NCI-H2171 treated with DMSO at 0.1 percent for 48 hours (cell line): ENCODE measurements at regions not wholly inside any gene's neighbourhood (a gene's known extent, or its start where the extent isn't known, plus 50 kb on each side); places are given as distances from the start of the nearest gene placed in this dataset.

Experiments used
- DNase-seq: peaks from one replicate; lab custom pipeline; 2025; lab: John Stamatoyannopoulos, UW

DNA sequence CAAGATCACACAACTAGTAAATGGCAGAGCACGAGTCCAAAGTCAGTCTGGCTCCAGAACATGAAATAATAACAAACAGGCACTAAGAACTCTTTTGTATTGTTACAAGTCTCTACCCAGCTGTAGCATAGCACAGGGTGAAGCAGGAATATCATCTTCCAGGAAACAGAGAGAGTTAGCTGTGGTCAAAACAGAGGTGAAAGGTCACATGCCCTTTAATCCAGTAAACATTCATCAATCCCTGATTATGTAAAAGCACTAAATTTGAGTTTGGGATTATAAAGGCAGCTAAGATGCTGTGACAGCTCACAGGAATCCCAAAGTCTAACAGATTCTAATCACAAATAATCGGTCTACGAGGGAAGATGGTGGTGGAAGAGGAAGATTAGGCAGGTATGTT, 133.0 kb upstream of the ASTN2 start:
- DNase-seq = no peak

DNA sequence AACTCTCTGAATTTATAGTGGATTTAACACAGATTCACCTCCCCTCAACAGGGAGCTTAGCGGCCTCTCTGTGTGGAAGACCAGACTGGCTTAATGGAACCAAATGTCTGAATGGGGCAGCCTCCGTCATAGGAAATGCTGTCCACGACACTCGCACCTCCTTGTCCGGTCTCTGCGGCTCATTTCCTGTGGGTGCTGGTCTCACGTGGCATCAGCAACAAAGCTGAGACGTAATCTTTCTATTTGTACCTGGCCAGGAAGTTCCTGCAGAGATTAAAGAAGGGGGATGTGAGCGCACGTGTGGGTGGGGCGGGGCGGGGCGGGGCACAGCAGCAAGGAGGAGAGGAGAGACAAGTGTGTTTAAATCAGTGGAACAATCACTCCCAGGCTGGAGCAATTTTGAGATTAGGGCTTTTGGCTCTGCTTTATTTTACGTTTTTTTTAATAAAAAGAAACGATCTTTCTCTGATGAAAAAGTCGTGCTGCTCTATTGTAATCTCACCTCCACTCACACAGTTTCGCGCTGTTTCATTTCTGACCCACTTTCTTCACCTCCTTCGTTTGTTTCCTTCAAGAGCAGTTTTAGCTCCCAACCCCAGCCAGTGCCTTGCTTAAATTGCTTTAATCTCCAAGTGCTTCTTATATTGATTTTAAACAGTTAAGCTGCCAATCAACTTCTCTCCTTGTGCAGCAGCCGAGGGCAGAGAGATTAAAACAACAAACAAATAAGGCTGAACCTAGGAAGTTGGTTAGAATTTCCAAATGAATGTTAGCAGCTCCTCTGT, 132.2 kb upstream of the ASTN2 start:
- no peak for DNase-seq

DNA sequence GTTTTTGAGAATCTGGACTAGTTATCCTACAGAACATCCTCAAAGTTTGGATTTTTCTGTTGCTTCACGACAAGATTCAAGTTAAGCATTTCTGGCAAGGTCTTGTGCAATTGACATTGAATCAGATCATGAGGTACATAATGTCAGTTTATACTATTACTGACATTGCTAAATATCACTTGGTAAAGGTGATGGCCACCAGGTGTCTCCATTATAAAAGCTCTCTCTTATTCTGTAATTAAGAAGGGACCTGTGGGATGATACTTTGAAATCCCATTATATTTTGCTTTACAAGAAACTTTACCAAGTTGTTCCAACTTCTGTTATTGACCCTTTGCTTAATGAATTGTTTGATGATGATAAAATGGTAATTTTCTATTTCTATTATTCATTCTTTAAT, 131.0 kb upstream of the ASTN2 start:
- peak; percentile 19 for DNase-seq

DNA sequence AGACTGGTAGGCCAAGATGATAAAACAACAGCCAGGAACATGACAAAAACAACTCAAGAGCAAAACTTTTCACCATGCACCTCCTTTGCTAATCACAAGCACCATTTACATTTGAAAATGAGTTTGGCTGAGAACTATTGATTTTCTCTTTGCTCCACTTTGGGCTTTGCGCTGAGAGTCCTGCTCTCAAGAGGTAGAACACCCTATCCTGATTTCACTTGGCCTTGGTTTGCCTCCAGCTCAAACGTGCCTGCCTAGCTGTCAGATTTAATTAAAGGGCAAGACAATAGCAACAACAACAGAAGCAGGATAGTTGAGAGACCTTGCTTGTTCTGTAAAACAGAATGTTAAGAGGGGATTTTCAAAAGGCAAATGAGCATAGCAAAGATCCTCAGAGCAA, 128.2 kb upstream of the ASTN2 start:
- no peak for DNase-seq

DNA sequence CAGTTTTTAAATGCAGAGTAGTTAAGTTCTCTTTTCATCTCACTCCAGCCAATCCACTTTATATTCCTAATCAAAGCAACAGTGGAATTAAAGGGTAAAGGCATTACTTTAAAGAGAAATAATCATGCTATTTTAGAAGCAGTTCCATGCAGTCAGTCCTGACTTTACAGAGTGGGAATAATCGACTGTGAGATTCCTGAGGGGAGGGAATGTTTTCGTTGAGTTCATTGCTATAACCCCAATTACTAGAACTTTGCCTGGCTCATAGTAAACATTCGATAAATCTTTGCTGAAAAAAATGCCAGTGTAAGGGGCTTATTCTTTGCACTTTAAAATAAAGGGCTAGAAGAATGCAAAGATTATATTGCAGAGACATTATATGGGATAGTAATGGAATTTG, 127.2 kb upstream of the ASTN2 start:
- DNase-seq = no peak

DNA sequence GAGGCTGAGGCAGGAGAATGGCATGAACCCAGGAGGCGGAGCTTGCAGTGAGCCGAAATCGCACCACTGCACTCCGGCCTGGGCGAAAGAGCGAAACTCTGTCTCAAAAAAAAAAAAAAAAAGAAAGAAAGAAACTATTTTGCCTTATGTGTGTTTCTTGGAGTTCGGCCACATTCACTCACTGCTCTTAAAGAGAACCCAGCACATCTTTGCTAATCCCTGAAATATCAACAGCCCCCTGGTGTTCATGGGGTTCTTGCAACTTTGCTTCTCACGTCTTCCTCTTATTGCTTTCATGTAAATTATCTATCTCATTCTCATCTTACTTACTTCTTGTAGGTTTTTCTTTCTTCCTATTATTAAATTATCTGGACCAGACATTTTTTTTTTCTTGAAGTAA, 126.3 kb upstream of the ASTN2 start:
- DNase-seq = no peak

DNA sequence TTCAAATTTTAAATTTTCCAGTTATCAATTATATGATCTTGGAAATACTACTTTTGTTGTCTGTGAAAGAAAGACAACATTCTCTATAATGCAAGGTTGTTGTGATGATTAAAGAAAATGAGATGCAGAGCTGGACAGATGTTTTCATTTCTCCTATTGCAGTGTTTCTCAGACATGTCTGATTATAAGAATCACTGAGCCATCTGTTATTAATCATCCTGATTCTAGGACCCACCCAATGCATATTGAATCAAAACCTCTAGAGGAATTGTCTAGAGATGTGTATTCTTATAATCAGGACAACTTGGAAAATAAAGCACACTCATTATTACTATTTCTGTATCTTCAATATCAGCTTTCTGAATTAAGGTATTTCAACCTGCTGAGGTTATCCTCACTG, 121.1 kb upstream of the ASTN2 start:
- DNase-seq = peak; percentile 52

DNA sequence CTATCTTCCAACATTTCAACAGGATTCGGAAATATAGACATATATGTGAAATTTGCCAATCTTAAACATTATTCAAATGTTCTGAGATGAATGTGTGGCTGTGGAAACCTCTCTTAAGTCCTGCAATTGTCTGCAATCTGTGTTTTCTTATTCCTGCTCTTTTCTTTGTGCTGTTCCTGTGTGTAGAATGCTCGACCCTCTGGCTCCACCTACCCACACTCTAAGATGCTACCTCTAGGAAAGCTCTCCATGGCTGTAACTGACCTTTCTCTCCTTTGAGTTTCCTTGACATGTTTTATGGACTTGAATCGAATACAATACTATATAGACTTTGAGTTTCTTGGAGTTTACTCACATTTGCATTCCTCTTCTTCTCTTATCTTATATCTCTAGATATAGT, 120.6 kb upstream of the ASTN2 start:
- peak; percentile 27 for DNase-seq

DNA sequence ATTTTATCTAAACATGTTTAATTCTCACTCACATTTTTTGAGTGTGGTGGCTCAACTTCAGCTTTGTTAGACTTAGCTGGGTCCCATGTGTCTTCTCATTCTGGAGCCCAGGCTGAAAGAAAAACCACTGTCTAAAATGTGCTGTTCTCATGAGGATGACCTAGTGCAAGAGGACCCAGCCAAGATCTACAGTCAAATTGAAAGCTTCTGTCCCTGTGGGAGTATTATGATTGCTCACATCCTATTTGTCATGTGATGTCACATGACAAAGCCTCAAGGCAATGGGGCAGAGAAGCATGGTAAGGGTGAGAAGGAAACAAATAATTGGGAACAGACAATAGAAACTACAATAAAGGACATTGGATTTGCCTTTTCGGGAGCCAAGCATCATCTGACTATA, 113.4 kb upstream of the ASTN2 start:
- peak; percentile 41 for DNase-seq

DNA sequence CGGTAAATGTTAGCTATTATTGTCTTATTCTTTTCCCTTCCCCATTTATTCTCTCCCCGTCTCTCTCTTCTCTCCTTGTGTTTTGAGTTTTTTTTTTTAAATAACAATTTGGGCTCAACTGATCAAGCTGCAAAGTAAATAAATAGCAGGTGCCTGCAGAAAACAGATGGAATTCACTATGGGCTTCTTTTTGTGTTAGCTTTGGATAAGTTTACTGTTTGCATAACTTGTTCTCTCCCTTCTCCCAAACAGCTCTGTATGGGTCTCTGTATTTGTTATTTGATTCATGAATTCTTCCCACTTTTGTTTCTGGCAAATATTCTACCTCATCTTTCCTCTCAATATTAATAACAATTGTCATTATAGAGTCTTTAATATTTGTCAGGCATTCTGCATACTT, 111.8 kb upstream of the ASTN2 start:
- peak; percentile 68 for DNase-seq

DNA sequence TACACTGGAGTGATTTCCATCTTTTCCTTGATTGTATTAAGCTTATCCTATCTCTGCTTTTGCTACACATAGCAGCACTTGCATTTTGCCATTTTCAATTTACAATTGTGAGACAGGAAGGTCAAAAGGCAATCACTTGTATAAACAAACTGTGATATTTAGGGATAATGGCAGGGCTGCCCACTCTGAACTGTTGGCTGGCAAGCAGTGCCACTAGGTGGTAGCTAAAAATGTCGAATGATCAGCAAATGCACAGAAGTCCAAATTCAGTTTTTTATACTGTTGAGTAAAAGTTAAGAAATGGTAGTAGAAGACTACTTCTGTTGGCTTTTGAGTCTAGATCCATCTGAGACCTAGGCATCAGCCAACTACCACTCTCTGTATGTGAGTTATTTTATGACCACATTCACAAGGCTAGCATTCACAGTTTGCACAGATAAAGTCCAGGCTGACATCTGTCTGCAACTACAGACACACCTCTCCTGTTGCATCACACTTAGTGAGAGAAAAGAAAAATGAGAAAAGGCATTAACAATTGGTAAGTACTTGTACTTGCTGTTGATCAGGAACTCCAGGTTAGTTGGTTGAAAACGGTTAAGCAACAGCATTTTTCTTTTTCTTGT, 108.8 kb upstream of the ASTN2 start:
- peak; percentile 24 for DNase-seq

DNA sequence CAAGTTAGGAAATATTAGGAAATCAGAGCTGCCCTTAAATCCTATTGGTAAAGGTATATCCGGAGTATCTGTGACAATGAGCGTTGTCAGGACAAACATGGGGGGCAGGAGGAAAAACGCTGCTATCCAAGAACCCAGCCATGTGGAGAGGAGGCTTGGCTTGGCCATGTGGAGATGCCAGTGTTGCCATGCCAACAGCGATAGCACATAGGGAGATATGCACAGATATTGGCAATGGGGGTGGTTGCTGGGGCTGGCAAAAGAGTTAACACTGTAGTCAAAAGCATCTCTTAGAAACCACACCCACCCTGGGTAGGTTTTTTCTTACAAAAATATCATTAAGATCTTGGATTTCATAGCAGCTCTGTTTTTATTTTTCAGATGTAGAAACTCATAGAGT, 106.4 kb upstream of the ASTN2 start:
- no peak for DNase-seq

DNA sequence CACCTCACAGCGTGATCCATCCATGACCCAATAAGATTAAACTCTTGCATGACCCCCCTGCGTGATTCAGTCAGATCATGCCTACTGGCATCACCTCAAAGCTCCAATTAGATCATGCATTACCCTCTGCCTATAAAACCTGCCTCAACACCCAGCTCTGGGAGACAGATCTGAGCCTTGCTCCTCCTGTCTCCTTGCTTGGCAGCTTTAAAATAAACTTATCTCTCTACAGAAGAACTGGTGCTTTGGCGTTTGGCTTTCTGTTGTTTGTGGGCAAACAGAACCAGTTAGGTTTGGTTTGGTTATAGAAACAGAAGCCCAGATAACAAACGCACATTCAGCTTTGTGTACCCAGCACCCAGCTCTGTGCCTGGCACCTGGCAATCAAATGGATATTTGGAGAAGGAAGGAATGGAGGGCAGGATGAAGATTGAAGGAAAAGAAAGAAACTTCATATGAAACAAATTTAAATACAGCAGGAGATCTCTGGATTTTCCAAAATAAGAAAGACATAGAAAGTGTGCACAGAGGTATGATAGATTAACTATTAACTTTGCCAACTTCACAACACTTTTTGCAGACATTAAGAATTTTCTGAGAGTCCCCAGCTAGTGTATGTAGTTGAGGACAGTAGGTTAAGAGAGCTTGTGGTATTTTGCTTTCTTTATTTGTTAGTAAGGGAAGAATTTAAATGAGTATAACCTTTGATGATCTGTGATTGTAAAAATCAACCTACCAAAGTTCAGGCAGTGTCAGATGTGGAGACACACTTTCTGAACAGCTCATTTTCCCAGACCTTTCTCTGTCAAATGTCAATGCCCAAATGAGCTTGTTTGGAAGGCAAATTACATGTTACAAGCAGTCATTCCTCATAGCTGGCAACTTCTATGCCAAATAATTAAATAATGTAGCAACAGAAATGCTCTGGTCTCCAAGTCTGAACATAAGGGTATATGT, 102.1 kb upstream of the ASTN2 start:
- no peak for DNase-seq

DNA sequence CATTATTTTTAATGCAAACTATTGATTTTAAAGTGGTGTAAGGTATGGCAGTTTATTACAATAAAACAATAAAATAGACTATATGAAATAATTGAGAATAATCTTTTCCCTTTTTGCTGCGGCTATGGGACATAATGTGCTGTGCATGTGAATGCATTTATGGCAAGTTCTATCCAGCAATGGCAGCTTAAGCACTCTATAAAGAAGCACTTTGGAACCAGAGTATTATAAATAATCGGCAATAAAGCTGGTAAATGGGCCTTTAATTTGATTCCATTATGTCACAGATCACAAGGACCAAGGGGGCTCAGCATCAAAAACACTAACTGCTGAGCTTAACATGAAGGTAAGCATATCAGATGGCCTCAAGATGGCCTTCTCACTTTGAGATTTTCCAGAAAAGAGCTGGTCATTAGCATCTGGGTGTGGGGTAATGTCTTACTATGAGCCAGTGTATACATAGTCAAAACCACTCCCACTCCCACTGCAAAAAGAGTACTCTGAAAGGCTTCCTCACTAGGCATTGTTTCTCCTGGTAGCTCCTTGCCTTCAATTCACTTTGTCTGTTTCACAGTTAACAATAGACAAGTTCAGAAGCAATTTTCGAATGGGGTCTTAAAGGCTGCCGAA, 97.1 kb upstream of the ASTN2 start:
- DNase-seq = no peak

DNA sequence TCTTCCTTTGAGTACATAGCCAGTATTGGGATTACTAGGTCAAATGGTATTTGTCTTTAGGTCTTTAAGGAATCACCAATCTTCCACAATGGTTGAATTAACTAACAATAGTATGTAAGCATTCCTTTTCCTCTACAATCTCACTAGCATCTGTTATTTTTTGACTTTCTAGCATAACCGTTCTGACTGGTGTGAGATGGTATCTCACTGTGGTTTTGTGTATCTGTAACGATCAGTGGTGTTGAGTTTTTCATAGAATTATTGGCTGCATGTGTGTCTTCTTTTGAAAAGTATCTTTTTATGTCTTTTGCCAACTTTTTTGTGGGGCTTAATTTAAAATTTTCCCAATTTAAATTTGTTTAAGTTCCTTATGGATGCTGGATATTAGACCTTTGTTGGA, 81.5 kb upstream of the ASTN2 start:
- DNase-seq = no peak

DNA sequence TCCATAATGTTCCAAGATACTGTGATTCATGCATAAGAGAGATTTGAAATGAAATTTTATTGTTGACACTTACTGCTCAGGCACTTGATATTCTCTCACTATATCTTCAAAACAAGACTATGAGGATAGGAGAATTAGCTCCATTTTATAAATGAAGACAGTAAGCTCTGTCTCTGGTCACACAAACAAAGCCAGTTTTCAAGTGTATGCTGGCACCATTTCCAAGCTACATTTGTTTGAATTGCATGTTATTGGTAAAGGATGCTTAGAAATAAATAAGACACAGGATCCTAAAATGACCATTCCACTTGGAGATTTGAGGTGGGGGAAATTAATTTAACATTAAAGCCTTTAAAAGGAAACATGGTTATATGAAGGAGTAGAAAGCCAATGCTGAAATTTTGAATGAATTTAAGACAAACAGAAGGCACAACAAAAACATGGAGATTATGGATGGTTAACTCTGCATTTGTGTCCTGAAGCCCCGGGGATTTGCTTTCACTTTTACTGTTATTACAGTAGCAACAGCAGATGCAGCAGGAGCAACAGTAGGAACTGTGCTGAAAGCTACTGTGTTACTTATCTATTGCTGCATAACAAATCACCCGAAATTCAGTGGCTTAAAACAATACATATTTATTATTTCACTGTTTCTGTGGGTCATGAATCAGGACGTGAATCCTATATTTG, 79.7 kb upstream of the ASTN2 start:
- peak; percentile 68 for DNase-seq

DNA sequence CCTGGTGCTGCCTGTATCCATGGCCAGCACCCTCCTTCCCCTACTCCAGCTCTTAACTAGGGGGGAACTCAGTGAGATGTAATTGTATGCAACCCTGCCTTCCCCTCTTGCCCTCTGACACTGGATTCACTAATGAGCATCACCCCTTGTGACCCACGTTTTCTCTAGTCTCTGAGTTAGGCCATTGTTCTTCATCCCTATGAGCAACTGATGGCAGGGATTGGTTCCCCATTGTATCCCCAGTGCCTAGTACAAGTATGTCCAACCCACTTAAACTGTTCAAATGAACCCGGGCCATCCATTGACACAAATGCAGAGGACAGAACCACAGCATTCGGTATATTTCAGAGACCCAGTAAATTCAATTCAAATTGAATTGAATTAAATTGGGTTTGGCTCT, 77.6 kb upstream of the ASTN2 start:
- DNase-seq = no peak

DNA sequence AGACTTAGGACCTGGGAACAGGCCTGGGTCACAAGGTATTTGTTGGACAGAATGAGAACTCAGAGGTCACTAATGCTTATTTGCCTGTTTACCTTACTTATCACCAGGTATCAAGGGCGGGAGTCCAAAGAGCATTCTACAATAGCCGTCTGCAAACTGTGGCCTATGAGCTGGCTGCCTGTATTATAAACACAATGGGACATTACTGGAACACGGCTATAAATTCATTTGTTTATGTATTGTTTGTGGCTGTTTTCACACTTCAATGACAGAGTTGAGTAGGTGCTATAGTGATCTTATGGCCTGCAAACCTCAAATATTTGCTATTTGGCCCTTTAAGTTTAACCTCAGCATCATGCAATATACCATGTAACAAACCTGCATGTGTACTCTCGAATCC, 76.6 kb upstream of the ASTN2 start:
- DNase-seq = no peak

DNA sequence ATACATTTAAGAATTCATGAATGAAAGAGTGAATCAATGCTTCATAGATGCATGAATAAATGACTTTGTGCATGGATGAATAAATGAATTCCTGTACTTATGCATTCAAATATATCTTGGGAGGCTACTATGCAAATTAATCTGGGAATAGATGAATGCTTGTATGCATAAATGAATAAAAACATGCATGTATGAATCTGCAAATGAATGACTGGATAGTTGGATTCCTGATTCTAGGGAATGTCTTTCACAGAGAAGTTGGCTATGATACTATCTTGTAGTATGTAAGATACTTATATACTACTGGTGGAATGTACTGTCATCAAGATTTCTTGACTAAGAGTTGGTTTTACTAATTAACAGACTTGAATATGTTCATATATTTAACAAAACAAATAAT, 75.3 kb upstream of the ASTN2 start:
- no peak for DNase-seq

DNA sequence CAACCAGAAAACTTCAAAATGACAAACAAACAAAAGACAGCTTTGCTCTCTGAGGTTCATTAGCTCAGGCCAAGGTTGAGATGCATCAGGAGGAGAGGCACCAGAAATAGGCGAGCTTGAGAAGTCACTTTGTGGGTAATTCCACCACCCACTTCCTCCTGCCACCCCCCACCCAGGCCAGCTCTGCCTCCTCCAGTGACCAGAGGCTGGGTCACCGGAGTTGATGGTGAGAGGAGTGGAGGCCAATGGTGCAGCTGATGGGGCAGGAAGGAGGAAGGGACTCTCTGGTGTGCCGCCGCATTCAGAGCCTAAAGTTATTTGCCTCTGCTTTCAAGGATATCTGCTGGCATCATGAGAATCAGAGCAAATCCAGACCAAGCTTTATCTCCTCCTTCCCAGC, 73.8 kb upstream of the ASTN2 start:
- no peak for DNase-seq

DNA sequence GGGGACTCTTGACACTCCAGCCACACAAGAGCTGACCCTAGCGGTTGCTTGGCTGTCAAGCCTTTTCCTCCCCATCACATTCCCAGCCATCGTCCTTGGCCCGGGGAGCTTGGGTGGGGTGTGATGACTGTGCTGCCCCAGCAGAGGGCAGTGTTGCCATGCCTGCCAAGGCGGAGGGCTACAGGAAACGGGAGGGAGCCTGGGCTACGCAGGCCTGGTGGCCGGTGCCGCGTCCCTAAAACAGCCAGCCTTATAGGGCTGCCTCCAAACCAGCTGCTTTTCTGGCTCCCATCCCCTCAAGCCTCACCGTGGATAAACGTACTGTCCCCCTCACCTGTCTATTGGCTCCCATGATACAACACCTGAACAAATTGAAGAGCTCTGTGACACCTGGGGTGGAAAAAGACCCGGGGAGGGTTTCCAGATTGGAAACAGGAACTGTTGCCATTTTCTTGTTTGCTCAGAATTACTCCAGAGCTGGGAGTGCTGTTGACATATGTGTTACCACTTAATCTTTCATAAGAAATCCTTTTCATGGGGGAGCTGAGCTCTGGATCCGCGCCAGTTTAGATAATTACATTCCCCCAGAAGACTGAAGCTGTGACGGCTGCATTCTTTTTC, 72.8 kb upstream of the ASTN2 start:
- peak; percentile 97 for DNase-seq
